ENCODE measurements at regions not wholly inside any gene's neighbourhood (a gene's known extent, or its start where the extent isn't known, plus 50 kb on each side); places are given as distances from the start of the nearest gene placed in this dataset.

- H3K4me3 ChIP-seq (ENCODE audit: control insufficient read depth in 1 of 7, extremely low read depth in 1 of 7, insufficient read depth in 4 of 7, low read depth in 2 of 7, low read length in 6 of 7): no peak overlapping the region
- no CpG with 5 or more reads among the region's 1 CpG for WGBS (ENCODE audit: insufficient coverage)
- ChIA-PET POLR2A (no interaction called here), CTCF (no interaction called here)
- no peak overlapping the region for H3K27ac ChIP-seq (ENCODE audit: insufficient read depth in 1 of 2, low read depth in 1 of 2, low read length in 2 of 2, poor library complexity in 1 of 2, severe bottlenecking in 2 of 2)
- H3K27me3 ChIP-seq (replicated peaks in 2 of 5; ENCODE audit: control insufficient read depth in 4 of 5, insufficient read depth in 5 of 5, low read length in 4 of 5): no peaks in the 10 kb centered on the region
- no peaks in the 10 kb centered on the region for H3K4me1 ChIP-seq (ENCODE audit: control extremely low read depth in 1 of 4, control insufficient read depth in 4 of 4, insufficient read depth in 4 of 4, low read length in 3 of 4)
- H3K9me3 ChIP-seq (ENCODE audit: control extremely low read depth in 1 of 5, control insufficient read depth in 4 of 5, insufficient read depth in 2 of 5, low read depth in 1 of 5, low read length in 4 of 5): no peaks in the 10 kb centered on the region
- DNase-seq: no peak
- no peaks in the 10 kb centered on the region for H3K36me3 ChIP-seq (ENCODE audit: control insufficient read depth in 4 of 4, insufficient read depth in 4 of 4, low read length in 3 of 4)
Measured at GRCh38 chr4:149248191-149248764, 567.4 kb downstream of the IQCM start.

- POLR2A ChIA-PET: interaction anchor here (0.6 kb wide), 1 partner anchor 11 kb away, joined by 3 read pairs; no protein-coding TSS in a partner anchor
- CTCF ChIA-PET: interaction anchor here (0.9 kb wide), 1 partner anchor 18 kb away, joined by 3 read pairs; no protein-coding TSS in a partner anchor
- H3K9me3 ChIP-seq (ENCODE audit: control extremely low read depth in 1 of 5, control insufficient read depth in 4 of 5, insufficient read depth in 2 of 5, low read depth in 1 of 5, low read length in 4 of 5): no peaks in the 10 kb centered on the region
- H3K27me3 ChIP-seq (replicated peaks in 2 of 5; ENCODE audit: control insufficient read depth in 4 of 5, insufficient read depth in 5 of 5, low read length in 4 of 5): no peaks in the 10 kb centered on the region
- no peak overlapping the region for H3K4me3 ChIP-seq (ENCODE audit: control insufficient read depth in 1 of 7, extremely low read depth in 1 of 7, insufficient read depth in 4 of 7, low read depth in 2 of 7, low read length in 6 of 7)
- WGBS (ENCODE audit: insufficient coverage): 100% methylated on average over 1 of the region's 2 CpGs
- H3K4me1 ChIP-seq (ENCODE audit: control extremely low read depth in 1 of 4, control insufficient read depth in 4 of 4, insufficient read depth in 4 of 4, low read length in 3 of 4): no peaks in the 10 kb centered on the region
- DNase-seq: no peak
- H3K36me3 ChIP-seq (ENCODE audit: control insufficient read depth in 4 of 4, insufficient read depth in 4 of 4, low read length in 3 of 4): no peaks in the 10 kb centered on the region
- H3K27ac ChIP-seq (ENCODE audit: insufficient read depth in 1 of 2, low read depth in 1 of 2, low read length in 2 of 2, poor library complexity in 1 of 2, severe bottlenecking in 2 of 2): no peak overlapping the region
Measured at GRCh38 chr4:149247164-149247563, 568.5 kb downstream of the IQCM start.

GRCh38 chr4:149245333-149245732 lies 570.3 kb downstream of the IQCM start:
- no peak for DNase-seq
- ChIA-PET POLR2A (no interaction called here), CTCF (no interaction called here)
- H3K9me3 ChIP-seq (ENCODE audit: control extremely low read depth in 1 of 5, control insufficient read depth in 4 of 5, insufficient read depth in 2 of 5, low read depth in 1 of 5, low read length in 4 of 5): no peaks in the 10 kb centered on the region
- H3K36me3 ChIP-seq (ENCODE audit: control insufficient read depth in 4 of 4, insufficient read depth in 4 of 4, low read length in 3 of 4): no peaks in the 10 kb centered on the region
- no peaks in the 10 kb centered on the region for H3K27me3 ChIP-seq (replicated peaks in 2 of 5; ENCODE audit: control insufficient read depth in 4 of 5, insufficient read depth in 5 of 5, low read length in 4 of 5)
- no peak overlapping the region for H3K27ac ChIP-seq (ENCODE audit: insufficient read depth in 1 of 2, low read depth in 1 of 2, low read length in 2 of 2, poor library complexity in 1 of 2, severe bottlenecking in 2 of 2)
- WGBS (ENCODE audit: insufficient coverage): no CpG with 5 or more reads among the region's 1 CpG
- no peaks in the 10 kb centered on the region for H3K4me1 ChIP-seq (ENCODE audit: control extremely low read depth in 1 of 4, control insufficient read depth in 4 of 4, insufficient read depth in 4 of 4, low read length in 3 of 4)
- no peak overlapping the region for H3K4me3 ChIP-seq (ENCODE audit: control insufficient read depth in 1 of 7, extremely low read depth in 1 of 7, insufficient read depth in 4 of 7, low read depth in 2 of 7, low read length in 6 of 7)

GRCh38 chr4:149238097-149238496 lies 577.5 kb downstream of the IQCM start:
- Histone ChIP-seq H3K27ac (ENCODE audit: insufficient read depth in 1 of 2, low read depth in 1 of 2, low read length in 2 of 2, poor library complexity in 1 of 2, severe bottlenecking in 2 of 2) (no peak overlapping the region), H3K27me3 (replicated peaks in 2 of 5; ENCODE audit: control insufficient read depth in 4 of 5, insufficient read depth in 5 of 5, low read length in 4 of 5) (no peaks in the 10 kb centered on the region), H3K9me3 (ENCODE audit: control extremely low read depth in 1 of 5, control insufficient read depth in 4 of 5, insufficient read depth in 2 of 5, low read depth in 1 of 5, low read length in 4 of 5) (no peaks in the 10 kb centered on the region), H3K4me3 (ENCODE audit: control insufficient read depth in 1 of 7, extremely low read depth in 1 of 7, insufficient read depth in 4 of 7, low read depth in 2 of 7, low read length in 6 of 7) (no peak overlapping the region), H3K4me1 (ENCODE audit: control extremely low read depth in 1 of 4, control insufficient read depth in 4 of 4, insufficient read depth in 4 of 4, low read length in 3 of 4) (no peaks in the 10 kb centered on the region), H3K36me3 (ENCODE audit: control insufficient read depth in 4 of 4, insufficient read depth in 4 of 4, low read length in 3 of 4) (no peaks in the 10 kb centered on the region)
- no peak for DNase-seq
- WGBS (ENCODE audit: insufficient coverage): 100% methylated on average over 1 of the region's 3 CpGs
- CTCF ChIA-PET: interaction anchor here (0.7 kb wide), 1 partner anchor 1851 kb away, joined by 3 read pairs; no protein-coding TSS in a partner anchor
- POLR2A ChIA-PET: no interaction called here

DNA sequence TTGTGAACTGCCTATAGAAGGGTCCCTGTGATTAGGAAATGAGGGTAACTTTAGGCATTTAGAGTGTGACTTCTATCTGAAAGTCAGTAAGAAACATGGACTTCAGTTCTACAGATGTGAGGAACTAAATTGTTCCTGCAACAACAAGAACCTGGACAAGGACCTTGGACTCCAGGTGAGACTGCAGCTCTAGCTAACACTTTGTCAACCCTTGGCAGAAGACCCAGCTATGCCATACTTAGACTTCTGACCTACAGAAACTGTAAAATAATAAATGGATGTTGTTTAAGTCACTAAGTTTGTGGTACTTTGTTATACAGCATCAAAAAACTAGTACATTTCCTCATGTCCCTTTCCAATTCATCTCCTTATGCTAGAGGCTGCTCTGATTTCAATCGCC lies 580.8 kb downstream of the IQCM start:
- Histone ChIP-seq H3K9me3 (ENCODE audit: control extremely low read depth in 1 of 5, control insufficient read depth in 4 of 5, insufficient read depth in 2 of 5, low read depth in 1 of 5, low read length in 4 of 5) (no peaks in the 10 kb centered on the region), H3K4me3 (ENCODE audit: control insufficient read depth in 1 of 7, extremely low read depth in 1 of 7, insufficient read depth in 4 of 7, low read depth in 2 of 7, low read length in 6 of 7) (no peak overlapping the region), H3K4me1 (ENCODE audit: control extremely low read depth in 1 of 4, control insufficient read depth in 4 of 4, insufficient read depth in 4 of 4, low read length in 3 of 4) (no peaks in the 10 kb centered on the region), H3K36me3 (ENCODE audit: control insufficient read depth in 4 of 4, insufficient read depth in 4 of 4, low read length in 3 of 4) (no peaks in the 10 kb centered on the region), H3K27me3 (replicated peaks in 2 of 5; ENCODE audit: control insufficient read depth in 4 of 5, insufficient read depth in 5 of 5, low read length in 4 of 5) (no peaks in the 10 kb centered on the region), H3K27ac (ENCODE audit: insufficient read depth in 1 of 2, low read depth in 1 of 2, low read length in 2 of 2, poor library complexity in 1 of 2, severe bottlenecking in 2 of 2) (no peak overlapping the region)
- no peak for DNase-seq
- CTCF ChIA-PET: no interaction called here
- POLR2A ChIA-PET: no interaction called here
- WGBS (ENCODE audit: insufficient coverage): no CpG with 5 or more reads among the region's 1 CpG

DNA sequence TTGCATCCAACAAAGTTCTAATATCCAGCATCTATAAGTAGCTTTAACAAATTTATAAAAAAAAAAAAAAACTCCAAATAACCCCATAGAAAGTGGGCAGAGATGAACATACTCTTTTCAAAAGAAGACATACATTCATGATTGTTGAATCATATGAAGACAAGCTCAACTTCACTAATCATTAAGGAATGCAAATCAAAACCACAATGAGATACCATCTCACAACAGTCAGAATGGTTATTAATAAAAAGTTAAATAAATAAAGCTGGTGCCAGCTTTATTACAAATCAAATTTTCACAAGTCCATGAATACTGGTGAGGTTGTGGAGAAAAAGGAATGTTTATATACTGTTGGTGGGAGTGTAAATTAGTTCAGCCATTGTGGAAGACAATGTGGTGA lies 592.0 kb downstream of the IQCM start:
- no peak for DNase-seq
- POLR2A ChIA-PET: no interaction called here
- H3K9me3 ChIP-seq (ENCODE audit: control extremely low read depth in 1 of 5, control insufficient read depth in 4 of 5, insufficient read depth in 2 of 5, low read depth in 1 of 5, low read length in 4 of 5): peaks cover 0 to 7% (median 2%) of the 10 kb centered on the region in 5 experiments
- H3K27me3 ChIP-seq (replicated peaks in 2 of 5; ENCODE audit: control insufficient read depth in 4 of 5, insufficient read depth in 5 of 5, low read length in 4 of 5): no peaks in the 10 kb centered on the region
- no peaks in the 10 kb centered on the region for H3K4me1 ChIP-seq (ENCODE audit: control extremely low read depth in 1 of 4, control insufficient read depth in 4 of 4, insufficient read depth in 4 of 4, low read length in 3 of 4)
- H3K27ac ChIP-seq (ENCODE audit: insufficient read depth in 1 of 2, low read depth in 1 of 2, low read length in 2 of 2, poor library complexity in 1 of 2, severe bottlenecking in 2 of 2): no peak overlapping the region
- CTCF ChIA-PET: no interaction called here
- H3K4me3 ChIP-seq (ENCODE audit: control insufficient read depth in 1 of 7, extremely low read depth in 1 of 7, insufficient read depth in 4 of 7, low read depth in 2 of 7, low read length in 6 of 7): no peak overlapping the region
- H3K36me3 ChIP-seq (ENCODE audit: control insufficient read depth in 4 of 4, insufficient read depth in 4 of 4, low read length in 3 of 4): no peaks in the 10 kb centered on the region

DNA sequence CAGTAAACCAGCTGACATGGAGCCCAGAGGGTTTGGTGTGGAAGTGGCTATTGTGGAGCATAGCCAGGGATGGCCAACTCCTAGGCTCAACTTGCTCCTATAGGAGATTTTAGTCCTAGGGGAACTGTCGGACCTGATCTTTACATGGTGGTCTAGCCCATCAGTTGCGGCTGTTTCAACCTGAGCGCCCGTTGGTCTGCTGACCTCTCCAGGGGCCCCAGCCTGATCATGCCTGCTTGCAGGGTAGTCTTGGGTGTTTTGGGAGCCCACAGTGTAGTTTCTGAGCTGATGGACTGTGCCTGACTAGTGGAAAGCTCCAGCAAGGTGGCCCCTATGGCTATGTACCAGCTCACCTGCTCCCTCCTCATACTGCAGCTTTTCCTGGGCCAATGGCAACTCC lies 597.0 kb downstream of the IQCM start:
- ChIA-PET CTCF (no interaction called here), POLR2A (no interaction called here)
- Histone ChIP-seq H3K27ac (ENCODE audit: insufficient read depth in 1 of 2, low read depth in 1 of 2, low read length in 2 of 2, poor library complexity in 1 of 2, severe bottlenecking in 2 of 2) (no peak overlapping the region), H3K36me3 (ENCODE audit: control insufficient read depth in 4 of 4, insufficient read depth in 4 of 4, low read length in 3 of 4) (no peaks in the 10 kb centered on the region), H3K9me3 (ENCODE audit: control extremely low read depth in 1 of 5, control insufficient read depth in 4 of 5, insufficient read depth in 2 of 5, low read depth in 1 of 5, low read length in 4 of 5) (peaks cover 0 to 13% (median 2%) of the 10 kb centered on the region in 5 experiments), H3K4me1 (ENCODE audit: control extremely low read depth in 1 of 4, control insufficient read depth in 4 of 4, insufficient read depth in 4 of 4, low read length in 3 of 4) (no peaks in the 10 kb centered on the region), H3K27me3 (replicated peaks in 2 of 5; ENCODE audit: control insufficient read depth in 4 of 5, insufficient read depth in 5 of 5, low read length in 4 of 5) (no peaks in the 10 kb centered on the region), H3K4me3 (ENCODE audit: control insufficient read depth in 1 of 7, extremely low read depth in 1 of 7, insufficient read depth in 4 of 7, low read depth in 2 of 7, low read length in 6 of 7) (no peak overlapping the region)
- DNase-seq: no peak
- WGBS (ENCODE audit: insufficient coverage): 100% methylated on average over 4 of the region's 4 CpGs
